ENCODE measurements at regions not wholly inside any gene's neighbourhood (a gene's known extent, or its start where the extent isn't known, plus 50 kb on each side); places are given as distances from the start of the nearest gene placed in this dataset.
"Not testable (repeated sequence)": the region's sequence is repeated elsewhere in the genome, so short reads cannot be mapped to it uniquely, and the experiment has no call there.

DNA sequence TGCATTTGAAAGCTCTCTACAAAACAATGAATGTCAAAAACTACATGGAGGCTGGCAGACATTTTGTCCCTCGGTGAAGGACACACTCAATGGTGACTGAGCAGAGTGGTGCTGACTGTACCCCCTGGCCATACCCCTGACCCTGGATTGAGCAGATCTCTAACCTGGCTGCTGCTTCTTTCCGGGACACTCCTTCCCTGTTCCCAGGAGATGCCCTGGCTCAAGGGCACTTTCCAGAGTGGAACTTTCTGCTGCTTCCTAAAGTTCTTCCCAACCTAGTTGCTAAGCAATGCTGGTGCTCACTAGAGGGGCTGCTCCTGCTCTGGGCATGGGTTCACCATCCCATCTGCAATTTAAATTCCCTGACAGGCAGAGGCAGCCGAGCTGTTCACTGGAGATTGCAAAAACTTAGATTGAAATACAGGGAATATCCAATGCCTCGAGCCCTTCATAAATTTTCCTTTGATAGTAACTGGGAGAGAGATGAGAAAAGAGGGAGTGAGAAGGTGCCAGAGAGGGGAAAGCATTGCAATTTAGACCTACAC lies 384.3 kb upstream of the PODXL start:
- no TSS peak for BruUV-seq (replicated peaks)
- Histone ChIP-seq H3K4me2 (ENCODE audit: low read length) (no peak overlapping the region), H3K36me3 (ENCODE audit: low read depth, low read length) (no peaks in the 10 kb centered on the region), H3K4me1 (ENCODE audit: insufficient read depth, low read length) (peaks cover 7% of the 10 kb centered on the region; the same call in 1 of the 2 replicates), H3K9ac (ENCODE audit: low read length) (no peak overlapping the region), H4K20me1 (ENCODE audit: low read length) (no peaks in the 10 kb centered on the region), H3K27ac (ENCODE audit: low read length) (no peak overlapping the region), H3F3A (ENCODE audit: low read length, unreplicated experiment) (no peaks in the 10 kb centered on the region), H3K27me3 (ENCODE audit: low read length) (no peaks in the 10 kb centered on the region; the same call in 1 of the 2 replicates), H2AFZ (ENCODE audit: low read length) (no peak overlapping the region), H3K9me2 (replicated peaks; ENCODE audit: low read length) (no peaks in the 10 kb centered on the region), H3K4me3 (ENCODE audit: low read length) (no peak overlapping the region), H3K79me2 (ENCODE audit: low read length) (no peaks in the 10 kb centered on the region), H3K9me3 (ENCODE audit: low read length) (no peaks in the 10 kb centered on the region)
- POLR2A ChIA-PET (ENCODE audit: unreplicated experiment): no interaction called here
- no peak for ATAC-seq
- DNase-seq: no peak
- CTCF ChIA-PET: no interaction called here
- TF ChIP-seq CTCF (conservative IDR thresholded peaks at IDR 0.05; ENCODE audit: low read depth, low read length) (no peak), EZH2phosphoT487 (IDR thresholded peaks at IDR 0.05; ENCODE audit: borderline replicate concordance, low read length) (no peak), EZH2 (IDR thresholded peaks at IDR 0.05; ENCODE audit: low read length, unreplicated experiment) (no peak)
- intact Hi-C loops (cut with micrococcal nuclease): loop anchor here (10.0 kb wide), 1 partner anchor 256 kb away; no protein-coding TSS in a partner anchor

GRCh38 chr7:131938788-131939187 lies 382.4 kb upstream of the PODXL start:
- H3K9me3 ChIP-seq (ENCODE audit: low read length); H3K27me3 ChIP-seq (ENCODE audit: low read length); H3K9me2 ChIP-seq (replicated peaks; ENCODE audit: low read length); CTCF ChIA-PET; intact Hi-C loops (cut with micrococcal nuclease); H3K4me1 ChIP-seq (ENCODE audit: insufficient read depth, low read length); POLR2A ChIA-PET (ENCODE audit: unreplicated experiment); H4K20me1 ChIP-seq (ENCODE audit: low read length); H3K36me3 ChIP-seq (ENCODE audit: low read depth, low read length); ATAC-seq; DNase-seq; H3K4me2 ChIP-seq (ENCODE audit: low read length); BruUV-seq (replicated peaks); H3K9ac ChIP-seq (ENCODE audit: low read length); H3K4me3 ChIP-seq (ENCODE audit: low read length); H2AFZ ChIP-seq (ENCODE audit: low read length); H3K79me2 ChIP-seq (ENCODE audit: low read length); H3K27ac ChIP-seq (ENCODE audit: low read length); H3F3A ChIP-seq (ENCODE audit: low read length, unreplicated experiment): not testable (repeated sequence)

- H3F3A ChIP-seq (ENCODE audit: low read length, unreplicated experiment): no peaks in the 10 kb centered on the region
- no peak overlapping the region for H3K4me3 ChIP-seq (ENCODE audit: low read length)
- CTCF ChIA-PET: no interaction called here
- no peak for DNase-seq
- no peaks in the 10 kb centered on the region for H4K20me1 ChIP-seq (ENCODE audit: low read length)
- H3K4me1 ChIP-seq (ENCODE audit: insufficient read depth, low read length): peaks cover 11% of the 10 kb centered on the region; the same call in 1 of the 2 replicates
- H2AFZ ChIP-seq (ENCODE audit: low read length): no peak overlapping the region
- POLR2A ChIA-PET (ENCODE audit: unreplicated experiment): no interaction called here
- BruUV-seq (replicated peaks): no TSS peak
- no peak for TF ChIP-seq EZH2phosphoT487 (IDR thresholded peaks at IDR 0.05; ENCODE audit: borderline replicate concordance, low read length)
- no peaks in the 10 kb centered on the region for H3K36me3 ChIP-seq (ENCODE audit: low read depth, low read length)
- no peaks in the 10 kb centered on the region for H3K9me2 ChIP-seq (replicated peaks; ENCODE audit: low read length)
- H3K9me3 ChIP-seq (ENCODE audit: low read length): no peaks in the 10 kb centered on the region
- H3K79me2 ChIP-seq (ENCODE audit: low read length): no peaks in the 10 kb centered on the region
- H3K27me3 ChIP-seq (ENCODE audit: low read length): no peaks in the 10 kb centered on the region
- no peak overlapping the region for H3K27ac ChIP-seq (ENCODE audit: low read length)
- no peak for ATAC-seq
- no peak overlapping the region for H3K9ac ChIP-seq (ENCODE audit: low read length)
- H3K4me2 ChIP-seq (ENCODE audit: low read length): no peak overlapping the region
- intact Hi-C loops (cut with micrococcal nuclease): no loop called here
These were observed 381.4 kb upstream of the PODXL start for GRCh38 chr7:131937868-131938267.

DNA sequence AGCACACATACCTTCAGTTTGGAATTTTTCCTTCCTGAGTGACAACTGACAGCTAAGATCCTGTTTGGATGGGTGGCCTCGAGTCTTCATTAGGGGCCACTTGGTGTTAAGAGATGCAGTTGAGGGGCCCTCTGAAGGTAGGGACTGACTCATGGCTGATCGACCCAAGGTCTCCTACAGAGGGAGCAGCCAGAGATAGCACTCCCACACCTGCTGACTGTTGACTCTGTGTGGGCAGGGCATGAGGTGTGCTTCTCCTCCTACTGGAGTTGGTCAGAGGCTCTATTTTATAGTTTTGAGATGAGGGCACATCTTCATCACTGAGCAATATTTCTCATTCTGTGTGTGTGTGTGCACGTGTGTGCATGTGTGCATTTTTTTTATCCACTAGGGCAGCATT lies 378.8 kb upstream of the PODXL start:
- H3K4me1 ChIP-seq (ENCODE audit: insufficient read depth, low read length): peaks cover 11% of the 10 kb centered on the region; the same call in 1 of the 2 replicates
- no peak overlapping the region for H3K4me3 ChIP-seq (ENCODE audit: low read length)
- H3F3A ChIP-seq (ENCODE audit: low read length, unreplicated experiment): no peaks in the 10 kb centered on the region
- no peak overlapping the region for H3K4me2 ChIP-seq (ENCODE audit: low read length)
- no peak for TF ChIP-seq EZH2phosphoT487 (IDR thresholded peaks at IDR 0.05; ENCODE audit: borderline replicate concordance, low read length)
- no peak for TF ChIP-seq CTCF (conservative IDR thresholded peaks at IDR 0.05; ENCODE audit: low read depth, low read length)
- TF ChIP-seq EZH2 (IDR thresholded peaks at IDR 0.05; ENCODE audit: low read length, unreplicated experiment): no peak
- ChIA-PET CTCF (no interaction called here), POLR2A (ENCODE audit: unreplicated experiment) (no interaction called here)
- DNase-seq (no peak), ATAC-seq (no peak)
- H4K20me1 ChIP-seq (ENCODE audit: low read length): no peaks in the 10 kb centered on the region
- no peaks in the 10 kb centered on the region for H3K9me3 ChIP-seq (ENCODE audit: low read length)
- peaks cover 17% of the 10 kb centered on the region; the same call in 1 of the 2 replicates for H3K27me3 ChIP-seq (ENCODE audit: low read length)
- no peak overlapping the region for H2AFZ ChIP-seq (ENCODE audit: low read length)
- no peaks in the 10 kb centered on the region for H3K9me2 ChIP-seq (replicated peaks; ENCODE audit: low read length)
- intact Hi-C loops (cut with micrococcal nuclease): no loop called here
- H3K27ac ChIP-seq (ENCODE audit: low read length): no peak overlapping the region
- H3K9ac ChIP-seq (ENCODE audit: low read length): no peak overlapping the region
- no TSS peak for BruUV-seq (replicated peaks)
- H3K79me2 ChIP-seq (ENCODE audit: low read length): no peaks in the 10 kb centered on the region
- no peaks in the 10 kb centered on the region for H3K36me3 ChIP-seq (ENCODE audit: low read depth, low read length)
